SK-N-SH treated with all-trans-retinoic acid at 6 μM for 48 hours (cell line): ENCODE measurements at regions not wholly inside any gene's neighbourhood (a gene's known extent, or its start where the extent isn't known, plus 50 kb on each side); places are given as distances from the start of the nearest gene placed in this dataset.

ENCODE experiments used
- ARNTL ChIP-seq: fragments of 450-650 bp; formaldehyde crosslinking; IDR thresholded peaks from 2 replicates; pipeline ENCODE4 v1.5.0; 2020; ENCODE audit warnings: low read depth, mild to moderate bottlenecking, moderate library complexity, borderline replicate concordance
- GLIS3 ChIP-seq: fragments of 250-450 bp; sonication (Bioruptor Pico); IDR thresholded peaks from 2 replicates; pipeline ENCODE4 v1.5.0; 2020; ENCODE audit warnings: mild to moderate bottlenecking, moderate library complexity
- RARB ChIP-seq: fragments of 250-450 bp; sonication (Bioruptor Pico); IDR thresholded peaks from 2 replicates; pipeline ENCODE4 v1.8.0; 2021; ENCODE audit warnings: mild to moderate bottlenecking, moderate library complexity
- TCF4 ChIP-seq: fragments of 250-450 bp; sonication (Bioruptor Pico); IDR thresholded peaks from 2 replicates; pipeline ENCODE4 v1.8.0; 2021; ENCODE audit warnings: mild to moderate bottlenecking, moderate library complexity, borderline replicate concordance
- ZC3H10 ChIP-seq: fragments of 250-450 bp; sonication (Bioruptor Pico); IDR thresholded peaks from 2 replicates; pipeline ENCODE4 v1.5.1; 2021; ENCODE audit warnings: mild to moderate bottlenecking, moderate library complexity
- ZFP3 ChIP-seq: fragments of 250-450 bp; sonication (Bioruptor Pico); IDR thresholded peaks from 2 replicates; pipeline ENCODE4 v1.5.0; 2020; ENCODE audit warnings: mild to moderate bottlenecking, moderate library complexity
- TF ChIP-seq, protein P1 (sequence below): fragments of 250-450 bp; sonication (Bioruptor Pico); IDR thresholded peaks from 2 replicates; pipeline ENCODE4 v1.8.0; 2020; ENCODE audit warnings: mild to moderate bottlenecking, moderate library complexity, borderline replicate concordance
- TF ChIP-seq, protein P2 (sequence below): fragments of 250-450 bp; sonication (Bioruptor Pico); IDR thresholded peaks from 2 replicates; pipeline ENCODE4 v1.5.1; 2021; ENCODE audit warnings: mild to moderate bottlenecking, moderate library complexity

DNA sequence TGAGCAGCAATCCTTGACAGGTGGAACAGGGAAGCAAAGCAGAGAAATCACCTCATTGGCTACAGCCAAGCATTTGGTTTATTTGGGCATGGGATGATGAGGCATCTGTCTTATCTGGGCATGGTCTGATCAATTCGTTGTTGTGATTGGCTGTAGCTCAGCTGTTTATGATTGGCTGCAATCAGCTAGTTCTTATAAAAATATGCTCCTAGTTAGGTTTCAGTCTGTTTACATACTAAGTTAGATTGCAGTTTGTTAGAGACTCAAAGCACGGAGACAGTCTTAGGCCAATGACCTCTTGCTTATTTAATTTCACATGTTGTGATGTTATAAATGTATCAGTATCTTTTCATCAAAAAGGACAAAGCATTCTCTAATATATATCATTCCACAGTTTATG, 312.0 kb downstream of the PDGFC start:
- TF ChIP-seq, protein P1, sequence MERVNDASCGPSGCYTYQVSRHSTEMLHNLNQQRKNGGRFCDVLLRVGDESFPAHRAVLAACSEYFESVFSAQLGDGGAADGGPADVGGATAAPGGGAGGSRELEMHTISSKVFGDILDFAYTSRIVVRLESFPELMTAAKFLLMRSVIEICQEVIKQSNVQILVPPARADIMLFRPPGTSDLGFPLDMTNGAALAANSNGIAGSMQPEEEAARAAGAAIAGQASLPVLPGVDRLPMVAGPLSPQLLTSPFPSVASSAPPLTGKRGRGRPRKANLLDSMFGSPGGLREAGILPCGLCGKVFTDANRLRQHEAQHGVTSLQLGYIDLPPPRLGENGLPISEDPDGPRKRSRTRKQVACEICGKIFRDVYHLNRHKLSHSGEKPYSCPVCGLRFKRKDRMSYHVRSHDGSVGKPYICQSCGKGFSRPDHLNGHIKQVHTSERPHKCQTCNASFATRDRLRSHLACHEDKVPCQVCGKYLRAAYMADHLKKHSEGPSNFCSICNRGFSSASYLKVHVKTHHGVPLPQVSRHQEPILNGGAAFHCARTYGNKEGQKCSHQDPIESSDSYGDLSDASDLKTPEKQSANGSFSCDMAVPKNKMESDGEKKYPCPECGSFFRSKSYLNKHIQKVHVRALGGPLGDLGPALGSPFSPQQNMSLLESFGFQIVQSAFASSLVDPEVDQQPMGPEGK, result no peak
- TF ChIP-seq GLIS3 (no peak), ZC3H10 (CRISPR knock-in tag) (no peak), TCF4 (CRISPR knock-in tag) (no peak), ZFP3 (no peak), ARNTL (CRISPR knock-in tag) (no peak), RARB (no peak)
- TF ChIP-seq, protein P2, sequence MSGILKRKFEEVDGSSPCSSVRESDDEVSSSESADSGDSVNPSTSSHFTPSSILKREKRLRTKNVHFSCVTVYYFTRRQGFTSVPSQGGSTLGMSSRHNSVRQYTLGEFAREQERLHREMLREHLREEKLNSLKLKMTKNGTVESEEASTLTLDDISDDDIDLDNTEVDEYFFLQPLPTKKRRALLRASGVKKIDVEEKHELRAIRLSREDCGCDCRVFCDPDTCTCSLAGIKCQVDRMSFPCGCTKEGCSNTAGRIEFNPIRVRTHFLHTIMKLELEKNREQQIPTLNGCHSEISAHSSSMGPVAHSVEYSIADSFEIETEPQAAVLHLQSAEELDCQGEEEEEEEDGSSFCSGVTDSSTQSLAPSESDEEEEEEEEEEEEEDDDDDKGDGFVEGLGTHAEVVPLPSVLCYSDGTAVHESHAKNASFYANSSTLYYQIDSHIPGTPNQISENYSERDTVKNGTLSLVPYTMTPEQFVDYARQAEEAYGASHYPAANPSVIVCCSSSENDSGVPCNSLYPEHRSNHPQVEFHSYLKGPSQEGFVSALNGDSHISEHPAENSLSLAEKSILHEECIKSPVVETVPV (CRISPR knock-in tag), result no peak
